ENCODE measurements at regions not wholly inside any gene's neighbourhood (a gene's known extent, or its start where the extent isn't known, plus 50 kb on each side); places are given as distances from the start of the nearest gene placed in this dataset.
"Not testable (repeated sequence)": the region's sequence is repeated elsewhere in the genome, so short reads cannot be mapped to it uniquely, and the experiment has no call there.

GRCh38 chr11:116033931-116034553, 529.8 kb upstream of the CADM1 start:
- H3K27ac Mint-ChIP-seq = peak overlapping the region; percentile 67
- DNase-seq (ENCODE audit: low spot score, unreplicated experiment) = no peak

GRCh38 chr11:116030697-116031331, 526.6 kb upstream of the CADM1 start:
- Mint-ChIP-seq H3K27me3 (peaks cover 2% of the 10 kb centered on the region), H3K36me3 (ENCODE audit: insufficient read depth) (no peaks in the 10 kb centered on the region), H3K4me3 (ENCODE audit: low read depth) (no peak overlapping the region), H3K9me3 (ENCODE audit: low read depth) (peaks cover 17% of the 10 kb centered on the region), H3K4me1 (ENCODE audit: low read depth) (peaks cover 28% of the 10 kb centered on the region), H3K27ac (no peak overlapping the region)
- no peak for DNase-seq (ENCODE audit: low spot score, unreplicated experiment)
- no peak for TF ChIP-seq CTCF (IDR thresholded peaks at IDR 0.05; ENCODE audit: unreplicated experiment)

More at GRCh38 chr11:116033931-116034553, 529.8 kb upstream of the CADM1 start:
- no peaks in the 10 kb centered on the region for H3K36me3 Mint-ChIP-seq (ENCODE audit: insufficient read depth)
- no peaks in the 10 kb centered on the region for H3K27me3 Mint-ChIP-seq
- peaks cover 4% of the 10 kb centered on the region for H3K9me3 Mint-ChIP-seq (ENCODE audit: low read depth)
- H3K4me1 Mint-ChIP-seq (ENCODE audit: low read depth) = peaks cover 34% of the 10 kb centered on the region
- H3K4me3 Mint-ChIP-seq (ENCODE audit: low read depth) = no peak overlapping the region
- no peak for TF ChIP-seq CTCF (IDR thresholded peaks at IDR 0.05; ENCODE audit: unreplicated experiment)

- H3K4me3 Mint-ChIP-seq (ENCODE audit: low read depth); H3K27ac Mint-ChIP-seq; H3K4me1 Mint-ChIP-seq (ENCODE audit: low read depth); H3K36me3 Mint-ChIP-seq (ENCODE audit: insufficient read depth); H3K27me3 Mint-ChIP-seq; DNase-seq (ENCODE audit: low spot score, unreplicated experiment): not testable (repeated sequence)
- peaks cover 33% of the 10 kb centered on the region for H3K9me3 Mint-ChIP-seq (ENCODE audit: low read depth)
Observed at GRCh38 chr11:116028506-116028905, 524.3 kb upstream of the CADM1 start.

- H3K27me3 Mint-ChIP-seq = peaks cover 10% of the 10 kb centered on the region
- no peak overlapping the region for H3K4me3 Mint-ChIP-seq (ENCODE audit: low read depth)
Observed at GRCh38 chr11:115999437-115999836, 495.2 kb upstream of the CADM1 start.

GRCh38 chr11:115996808-115997188, 492.6 kb upstream of the CADM1 start:
- H3K36me3 Mint-ChIP-seq (ENCODE audit: insufficient read depth) = no peaks in the 10 kb centered on the region
- peaks cover 5% of the 10 kb centered on the region for H3K9me3 Mint-ChIP-seq (ENCODE audit: low read depth)
- no peak overlapping the region for H3K27ac Mint-ChIP-seq
- no peak for DNase-seq (ENCODE audit: low spot score, unreplicated experiment)
- no peak for TF ChIP-seq CTCF (IDR thresholded peaks at IDR 0.05; ENCODE audit: unreplicated experiment)
- H3K4me1 Mint-ChIP-seq (ENCODE audit: low read depth) = no peaks in the 10 kb centered on the region
- peaks cover 8% of the 10 kb centered on the region for H3K27me3 Mint-ChIP-seq
- H3K4me3 Mint-ChIP-seq (ENCODE audit: low read depth) = no peak overlapping the region

More at GRCh38 chr11:115999437-115999836, 495.2 kb upstream of the CADM1 start:
- no peak for DNase-seq (ENCODE audit: low spot score, unreplicated experiment)
- TF ChIP-seq CTCF (IDR thresholded peaks at IDR 0.05; ENCODE audit: unreplicated experiment) = no peak
- Mint-ChIP-seq H3K9me3 (ENCODE audit: low read depth) (peaks cover 2% of the 10 kb centered on the region), H3K27ac (no peak overlapping the region), H3K36me3 (ENCODE audit: insufficient read depth) (no peaks in the 10 kb centered on the region), H3K4me1 (ENCODE audit: low read depth) (no peaks in the 10 kb centered on the region)

Data from progenitor cell of endocrine pancreas (in vitro differentiated cells).